Skeletal muscle tissue (tissue), 3 donors: ENCODE measurements at regions not wholly inside any gene's neighbourhood (a gene's known extent, or its start where the extent isn't known, plus 50 kb on each side); places are given as distances from the start of the nearest gene placed in this dataset.

Experiments
- H3K27ac ChIP-seq: one replicate; pipeline ENCODE4 v1.7.0; 2013; ENCODE audit warnings: mild to moderate bottlenecking, low read depth, low read length, inconsistent platforms
- H3K27me3 ChIP-seq, 3 donors: one replicate each; pipeline ENCODE4 v1.7.0; 2013; ENCODE audit warnings: low read length in 3 of 3; ENCODE audit not compliant: control insufficient read depth in 3 of 3, insufficient read depth in 3 of 3
- H3K36me3 ChIP-seq, 3 donors: one replicate each; pipeline ENCODE4 v1.7.0; 2013; ENCODE audit warnings: low read length in 3 of 3; ENCODE audit not compliant: control insufficient read depth in 3 of 3, insufficient read depth in 3 of 3
- H3K4me1 ChIP-seq, 3 donors: one replicate each; pipeline ENCODE4 v1.7.0; 2013; ENCODE audit warnings: low read length in 3 of 3, mild to moderate bottlenecking in 3 of 3; ENCODE audit not compliant: control insufficient read depth in 3 of 3, insufficient read depth in 3 of 3
- H3K4me3 ChIP-seq, 3 donors: one replicate each; pipeline ENCODE4 v1.7.0; 2013; ENCODE audit warnings: low read length in 3 of 3
- H3K9ac ChIP-seq, 3 donors: one replicate each; pipeline ENCODE4 v1.7.0; 2013; ENCODE audit warnings: low read length in 3 of 3, mild to moderate bottlenecking in 3 of 3, moderate library complexity in 2 of 3, low read depth in 1 of 3
- H3K9me3 ChIP-seq, 3 donors: one replicate each; pipeline ENCODE4 v1.7.0; 2013; ENCODE audit warnings: low read length in 3 of 3; ENCODE audit not compliant: control insufficient read depth in 3 of 3
- donor health status: Osteomylitis.

GRCh38 chr4:100970414-100970813, 376.9 kb downstream of the PPP3CA start:
- H3K36me3 ChIP-seq, result no peaks in the 10 kb centered on the region
- H3K9me3 ChIP-seq, result no peaks in the 10 kb centered on the region
- H3K27ac ChIP-seq, result no peak overlapping the region
- H3K9ac ChIP-seq, result no peak overlapping the region
- H3K27me3 ChIP-seq, result no peaks in the 10 kb centered on the region
- H3K4me3 ChIP-seq, result no peak overlapping the region
- no peaks in the 10 kb centered on the region for H3K4me1 ChIP-seq

- Histone ChIP-seq H3K27me3 (no peaks in the 10 kb centered on the region), H3K36me3 (no peaks in the 10 kb centered on the region), H3K27ac (no peak overlapping the region), H3K4me3 (no peak overlapping the region), H3K4me1 (no peaks in the 10 kb centered on the region), H3K9ac (no peak overlapping the region), H3K9me3 (no peaks in the 10 kb centered on the region)
Observed at GRCh38 chr4:100969925-100970324, 377.4 kb downstream of the PPP3CA start.

- H3K9ac ChIP-seq, result no peak overlapping the region
- no peak overlapping the region for H3K27ac ChIP-seq
- no peak overlapping the region for H3K4me3 ChIP-seq
- no peaks in the 10 kb centered on the region for H3K27me3 ChIP-seq
- H3K36me3 ChIP-seq, result no peaks in the 10 kb centered on the region
- no peaks in the 10 kb centered on the region for H3K4me1 ChIP-seq
- no peaks in the 10 kb centered on the region for H3K9me3 ChIP-seq
Observed at GRCh38 chr4:100968046-100968445, 379.3 kb downstream of the PPP3CA start.

- Histone ChIP-seq H3K9ac (no peak overlapping the region), H3K27me3 (no peaks in the 10 kb centered on the region), H3K36me3 (no peaks in the 10 kb centered on the region), H3K4me3 (no peak overlapping the region), H3K9me3 (no peaks in the 10 kb centered on the region), H3K27ac (no peak overlapping the region), H3K4me1 (no peaks in the 10 kb centered on the region)
Observed at GRCh38 chr4:100963627-100964026, 383.7 kb downstream of the PPP3CA start.

DNA sequence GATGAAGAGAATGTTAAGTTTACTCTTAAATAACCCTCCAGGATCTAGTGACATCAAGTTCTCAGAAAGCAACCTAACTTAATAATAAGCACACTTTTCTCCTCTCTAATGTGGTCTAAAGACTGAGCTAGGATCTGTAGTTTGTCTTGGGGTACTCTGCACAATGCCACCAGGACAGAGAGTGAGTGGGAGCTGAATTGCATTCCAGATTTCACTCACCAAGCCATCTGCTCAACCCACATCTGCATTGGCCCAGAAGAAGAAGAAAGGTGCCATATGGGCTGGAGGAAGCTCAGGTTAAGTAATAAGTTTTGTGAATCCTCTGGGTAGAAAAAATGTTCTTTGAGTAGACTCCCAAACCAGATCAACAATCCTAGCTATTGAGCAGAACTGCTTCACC, 384.6 kb downstream of the PPP3CA start:
- no peaks in the 10 kb centered on the region for H3K27me3 ChIP-seq
- H3K4me1 ChIP-seq, result no peaks in the 10 kb centered on the region
- no peaks in the 10 kb centered on the region for H3K36me3 ChIP-seq
- H3K4me3 ChIP-seq, result no peak overlapping the region
- H3K9ac ChIP-seq, result no peak overlapping the region
- H3K27ac ChIP-seq, result no peak overlapping the region
- no peaks in the 10 kb centered on the region for H3K9me3 ChIP-seq

- H3K27me3 ChIP-seq, result no peaks in the 10 kb centered on the region
- no peak overlapping the region for H3K4me3 ChIP-seq
- no peak overlapping the region for H3K9ac ChIP-seq
- no peaks in the 10 kb centered on the region for H3K36me3 ChIP-seq
- H3K4me1 ChIP-seq, result no peaks in the 10 kb centered on the region
- no peak overlapping the region for H3K27ac ChIP-seq
- H3K9me3 ChIP-seq, result no peaks in the 10 kb centered on the region
Observed at GRCh38 chr4:100960232-100960631, 387.1 kb downstream of the PPP3CA start.

GRCh38 chr4:100954046-100954445, 393.3 kb downstream of the PPP3CA start:
- H3K27ac ChIP-seq, result no peak overlapping the region
- H3K27me3 ChIP-seq, result no peaks in the 10 kb centered on the region
- H3K36me3 ChIP-seq, result no peaks in the 10 kb centered on the region
- H3K4me1 ChIP-seq, result no peaks in the 10 kb centered on the region
- H3K9ac ChIP-seq, result no peak overlapping the region
- H3K4me3 ChIP-seq, result no peak overlapping the region
- no peaks in the 10 kb centered on the region for H3K9me3 ChIP-seq

DNA sequence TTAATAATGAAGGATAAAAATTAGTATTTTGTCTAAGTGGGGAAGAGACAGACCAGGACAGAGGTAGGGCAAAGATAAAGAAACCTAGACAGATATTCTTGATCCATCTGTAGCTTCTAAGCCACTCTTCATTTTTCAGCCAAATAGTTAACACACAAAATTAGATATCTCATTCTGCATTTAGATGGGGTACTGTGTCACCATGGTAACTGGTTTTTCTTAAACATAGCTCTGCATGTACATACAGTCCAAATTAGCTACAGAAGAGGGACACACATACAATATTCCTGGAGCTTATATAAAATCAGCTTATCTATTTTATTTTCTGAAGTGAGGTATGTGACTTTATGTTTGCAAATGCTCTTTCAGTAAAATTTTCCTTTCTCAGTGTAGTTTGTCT, 393.7 kb downstream of the PPP3CA start:
- no peaks in the 10 kb centered on the region for H3K4me1 ChIP-seq
- H3K9me3 ChIP-seq, result no peaks in the 10 kb centered on the region
- H3K9ac ChIP-seq, result no peak overlapping the region
- no peaks in the 10 kb centered on the region for H3K36me3 ChIP-seq
- H3K4me3 ChIP-seq, result no peak overlapping the region
- no peaks in the 10 kb centered on the region for H3K27me3 ChIP-seq
- no peak overlapping the region for H3K27ac ChIP-seq

DNA sequence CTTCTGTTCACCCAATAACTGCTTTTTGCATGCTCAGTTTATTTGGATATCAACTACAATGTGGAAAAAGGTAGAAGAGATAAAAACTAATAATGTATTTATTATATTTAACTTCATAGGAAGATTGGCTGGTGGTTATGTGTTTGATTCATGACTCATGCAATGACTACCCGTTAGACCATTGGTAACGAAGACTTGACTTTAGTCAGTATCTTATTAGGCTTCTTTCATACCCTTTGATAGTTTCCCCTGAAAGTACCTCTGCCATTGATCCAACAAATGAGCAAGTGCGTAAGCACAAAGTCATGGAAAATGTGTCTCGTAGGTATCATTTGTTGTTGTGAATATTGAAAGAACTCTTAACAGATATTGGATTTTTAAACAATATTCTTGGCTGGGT, 394.7 kb downstream of the PPP3CA start:
- Histone ChIP-seq H3K4me3 (no peak overlapping the region), H3K4me1 (no peaks in the 10 kb centered on the region), H3K36me3 (no peaks in the 10 kb centered on the region), H3K27me3 (no peaks in the 10 kb centered on the region), H3K9ac (no peak overlapping the region), H3K27ac (no peak overlapping the region), H3K9me3 (no peaks in the 10 kb centered on the region)

GRCh38 chr4:100949350-100949935, 397.9 kb downstream of the PPP3CA start:
- Histone ChIP-seq H3K4me1 (no peaks in the 10 kb centered on the region), H3K9me3 (no peaks in the 10 kb centered on the region), H3K27me3 (no peaks in the 10 kb centered on the region), H3K9ac (no peak overlapping the region), H3K27ac (no peak overlapping the region), H3K4me3 (no peak overlapping the region), H3K36me3 (no peaks in the 10 kb centered on the region)

DNA sequence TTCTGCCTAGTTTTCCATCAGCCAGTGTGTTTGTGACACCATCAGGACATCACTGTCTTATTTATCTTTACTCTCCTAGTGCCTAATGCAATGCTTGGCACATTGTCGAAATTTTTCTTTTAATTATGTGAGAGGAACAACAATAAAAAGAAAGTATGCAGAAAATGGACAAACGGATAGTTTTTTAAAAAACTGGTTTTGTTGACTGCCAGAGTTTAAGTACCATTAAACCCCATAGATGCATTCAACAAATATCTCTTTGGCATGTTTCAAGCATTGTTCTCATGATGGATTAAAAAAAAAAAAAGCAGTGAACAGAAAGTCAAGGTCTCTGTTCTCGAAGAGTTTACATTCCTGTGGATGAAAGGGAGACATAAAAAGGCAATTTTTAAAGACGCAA, 398.4 kb downstream of the PPP3CA start:
- Histone ChIP-seq H3K27ac (no peak overlapping the region), H3K9ac (no peak overlapping the region), H3K9me3 (peaks cover 0 to 2% (median 0%) of the 10 kb centered on the region in 3 donors), H3K4me1 (no peaks in the 10 kb centered on the region), H3K4me3 (no peak overlapping the region), H3K36me3 (no peaks in the 10 kb centered on the region), H3K27me3 (no peaks in the 10 kb centered on the region)
